ENCODE measurements at regions not wholly inside any gene's neighbourhood (a gene's known extent, or its start where the extent isn't known, plus 50 kb on each side); places are given as distances from the start of the nearest gene placed in this dataset.

DNA sequence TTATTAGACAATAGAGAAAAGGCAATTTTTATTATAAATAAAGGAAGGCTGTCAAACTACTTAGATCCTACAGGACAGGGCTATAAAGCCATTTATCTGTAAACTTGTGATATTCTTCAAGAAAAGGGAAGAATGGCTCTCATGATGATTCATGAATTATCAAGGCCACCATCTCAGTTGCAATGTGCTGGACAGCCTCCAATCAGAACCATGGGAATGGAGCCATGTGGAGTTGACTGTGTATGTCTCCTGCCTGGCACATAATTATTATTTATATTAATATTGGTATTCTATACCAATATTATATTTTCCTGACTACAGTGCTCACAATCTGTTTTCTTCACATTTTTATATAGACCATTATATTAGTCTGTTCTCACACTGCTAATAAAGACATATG lies 560.5 kb upstream of the MIR17HG start:
- H3K36me3 ChIP-seq (ENCODE audit: control insufficient read depth, insufficient read depth, low read length) = no peaks in the 10 kb centered on the region
- H3K9ac ChIP-seq (ENCODE audit: insufficient read depth in 1 of 2, low read depth in 2 of 2, low read length in 2 of 2) = no peak overlapping the region
- in situ Hi-C loops (cut with MboI) (no loop called here), intact Hi-C loops (cut with micrococcal nuclease) (no loop called here)
- H3K79me2 ChIP-seq (ENCODE audit: control insufficient read depth, insufficient read depth, low read length) = no peaks in the 10 kb centered on the region
- DNase-seq (ENCODE audit: extremely low read depth in 1 of 4, low spot score in 3 of 4) (no peak), ATAC-seq (no peak), FAIRE-seq (no peak)
- H3K27me3 ChIP-seq (ENCODE audit: control insufficient read depth in 2 of 2, insufficient read depth in 2 of 2, low read length in 2 of 2) = no peaks in the 10 kb centered on the region
- no peaks in the 10 kb centered on the region for H4K20me1 ChIP-seq (replicated peaks; ENCODE audit: control insufficient read depth, insufficient read depth, low read length)
- H3K4me1 ChIP-seq (replicated peaks in 1 of 2; ENCODE audit: control insufficient read depth in 2 of 2, insufficient read depth in 2 of 2, low read length in 2 of 2) = no peaks in the 10 kb centered on the region
- 0 out of 2 replicates have a peak, but pooled peaks cover 6% of the 10 kb centered on the region for H3K9me3 ChIP-seq (replicated peaks; ENCODE audit: control insufficient read depth, insufficient read depth, low read depth, low read length)
- H3K4me2 ChIP-seq (ENCODE audit: insufficient read depth, low read length) = no peak overlapping the region
- no TSS peak for BruUV-seq (replicated peaks)
- no peak overlapping the region for H3K4me3 ChIP-seq
- CTCF ChIA-PET (ENCODE audit: low intra/inter-chr PET ratio) = no interaction called here
- POLR2A ChIA-PET = no interaction called here
- no peaks in the 10 kb centered on the region for H3K9me1 ChIP-seq (ENCODE audit: control insufficient read depth, insufficient read depth, low read length)
- H3K27ac ChIP-seq (ENCODE audit: extremely low read depth, low read depth, low read length) = no peak overlapping the region
- no peak overlapping the region for H2AFZ ChIP-seq (ENCODE audit: low read depth, low read length)
- TF ChIP-seq CTBP1 (IDR thresholded peaks at IDR 0.05; ENCODE audit: borderline replicate concordance) (no peak), HSF4 (CRISPR knock-in tag; IDR thresholded peaks at IDR 0.05; ENCODE audit: borderline replicate concordance) (no peak), ETS2 (tag; IDR thresholded peaks at IDR 0.05; ENCODE audit: borderline replicate concordance, poor library complexity, severe bottlenecking) (no peak), AFF4 (CRISPR knock-in tag; IDR thresholded peaks at IDR 0.05) (no peak), TGIF2 (CRISPR knock-in tag; IDR thresholded peaks at IDR 0.05) (no peak)
- TF ChIP-seq, protein P1, sequence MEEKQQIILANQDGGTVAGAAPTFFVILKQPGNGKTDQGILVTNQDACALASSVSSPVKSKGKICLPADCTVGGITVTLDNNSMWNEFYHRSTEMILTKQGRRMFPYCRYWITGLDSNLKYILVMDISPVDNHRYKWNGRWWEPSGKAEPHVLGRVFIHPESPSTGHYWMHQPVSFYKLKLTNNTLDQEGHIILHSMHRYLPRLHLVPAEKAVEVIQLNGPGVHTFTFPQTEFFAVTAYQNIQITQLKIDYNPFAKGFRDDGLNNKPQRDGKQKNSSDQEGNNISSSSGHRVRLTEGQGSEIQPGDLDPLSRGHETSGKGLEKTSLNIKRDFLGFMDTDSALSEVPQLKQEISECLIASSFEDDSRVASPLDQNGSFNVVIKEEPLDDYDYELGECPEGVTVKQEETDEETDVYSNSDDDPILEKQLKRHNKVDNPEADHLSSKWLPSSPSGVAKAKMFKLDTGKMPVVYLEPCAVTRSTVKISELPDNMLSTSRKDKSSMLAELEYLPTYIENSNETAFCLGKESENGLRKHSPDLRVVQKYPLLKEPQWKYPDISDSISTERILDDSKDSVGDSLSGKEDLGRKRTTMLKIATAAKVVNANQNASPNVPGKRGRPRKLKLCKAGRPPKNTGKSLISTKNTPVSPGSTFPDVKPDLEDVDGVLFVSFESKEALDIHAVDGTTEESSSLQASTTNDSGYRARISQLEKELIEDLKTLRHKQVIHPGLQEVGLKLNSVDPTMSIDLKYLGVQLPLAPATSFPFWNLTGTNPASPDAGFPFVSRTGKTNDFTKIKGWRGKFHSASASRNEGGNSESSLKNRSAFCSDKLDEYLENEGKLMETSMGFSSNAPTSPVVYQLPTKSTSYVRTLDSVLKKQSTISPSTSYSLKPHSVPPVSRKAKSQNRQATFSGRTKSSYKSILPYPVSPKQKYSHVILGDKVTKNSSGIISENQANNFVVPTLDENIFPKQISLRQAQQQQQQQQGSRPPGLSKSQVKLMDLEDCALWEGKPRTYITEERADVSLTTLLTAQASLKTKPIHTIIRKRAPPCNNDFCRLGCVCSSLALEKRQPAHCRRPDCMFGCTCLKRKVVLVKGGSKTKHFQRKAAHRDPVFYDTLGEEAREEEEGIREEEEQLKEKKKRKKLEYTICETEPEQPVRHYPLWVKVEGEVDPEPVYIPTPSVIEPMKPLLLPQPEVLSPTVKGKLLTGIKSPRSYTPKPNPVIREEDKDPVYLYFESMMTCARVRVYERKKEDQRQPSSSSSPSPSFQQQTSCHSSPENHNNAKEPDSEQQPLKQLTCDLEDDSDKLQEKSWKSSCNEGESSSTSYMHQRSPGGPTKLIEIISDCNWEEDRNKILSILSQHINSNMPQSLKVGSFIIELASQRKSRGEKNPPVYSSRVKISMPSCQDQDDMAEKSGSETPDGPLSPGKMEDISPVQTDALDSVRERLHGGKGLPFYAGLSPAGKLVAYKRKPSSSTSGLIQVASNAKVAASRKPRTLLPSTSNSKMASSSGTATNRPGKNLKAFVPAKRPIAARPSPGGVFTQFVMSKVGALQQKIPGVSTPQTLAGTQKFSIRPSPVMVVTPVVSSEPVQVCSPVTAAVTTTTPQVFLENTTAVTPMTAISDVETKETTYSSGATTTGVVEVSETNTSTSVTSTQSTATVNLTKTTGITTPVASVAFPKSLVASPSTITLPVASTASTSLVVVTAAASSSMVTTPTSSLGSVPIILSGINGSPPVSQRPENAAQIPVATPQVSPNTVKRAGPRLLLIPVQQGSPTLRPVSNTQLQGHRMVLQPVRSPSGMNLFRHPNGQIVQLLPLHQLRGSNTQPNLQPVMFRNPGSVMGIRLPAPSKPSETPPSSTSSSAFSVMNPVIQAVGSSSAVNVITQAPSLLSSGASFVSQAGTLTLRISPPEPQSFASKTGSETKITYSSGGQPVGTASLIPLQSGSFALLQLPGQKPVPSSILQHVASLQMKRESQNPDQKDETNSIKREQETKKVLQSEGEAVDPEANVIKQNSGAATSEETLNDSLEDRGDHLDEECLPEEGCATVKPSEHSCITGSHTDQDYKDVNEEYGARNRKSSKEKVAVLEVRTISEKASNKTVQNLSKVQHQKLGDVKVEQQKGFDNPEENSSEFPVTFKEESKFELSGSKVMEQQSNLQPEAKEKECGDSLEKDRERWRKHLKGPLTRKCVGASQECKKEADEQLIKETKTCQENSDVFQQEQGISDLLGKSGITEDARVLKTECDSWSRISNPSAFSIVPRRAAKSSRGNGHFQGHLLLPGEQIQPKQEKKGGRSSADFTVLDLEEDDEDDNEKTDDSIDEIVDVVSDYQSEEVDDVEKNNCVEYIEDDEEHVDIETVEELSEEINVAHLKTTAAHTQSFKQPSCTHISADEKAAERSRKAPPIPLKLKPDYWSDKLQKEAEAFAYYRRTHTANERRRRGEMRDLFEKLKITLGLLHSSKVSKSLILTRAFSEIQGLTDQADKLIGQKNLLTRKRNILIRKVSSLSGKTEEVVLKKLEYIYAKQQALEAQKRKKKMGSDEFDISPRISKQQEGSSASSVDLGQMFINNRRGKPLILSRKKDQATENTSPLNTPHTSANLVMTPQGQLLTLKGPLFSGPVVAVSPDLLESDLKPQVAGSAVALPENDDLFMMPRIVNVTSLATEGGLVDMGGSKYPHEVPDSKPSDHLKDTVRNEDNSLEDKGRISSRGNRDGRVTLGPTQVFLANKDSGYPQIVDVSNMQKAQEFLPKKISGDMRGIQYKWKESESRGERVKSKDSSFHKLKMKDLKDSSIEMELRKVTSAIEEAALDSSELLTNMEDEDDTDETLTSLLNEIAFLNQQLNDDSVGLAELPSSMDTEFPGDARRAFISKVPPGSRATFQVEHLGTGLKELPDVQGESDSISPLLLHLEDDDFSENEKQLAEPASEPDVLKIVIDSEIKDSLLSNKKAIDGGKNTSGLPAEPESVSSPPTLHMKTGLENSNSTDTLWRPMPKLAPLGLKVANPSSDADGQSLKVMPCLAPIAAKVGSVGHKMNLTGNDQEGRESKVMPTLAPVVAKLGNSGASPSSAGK (IDR thresholded peaks at IDR 0.05) = no peak

All from K562 (cell line).